K562 (cell line): ENCODE measurements at regions not wholly inside any gene's neighbourhood (a gene's known extent, or its start where the extent isn't known, plus 50 kb on each side); places are given as distances from the start of the nearest gene placed in this dataset.
A peak's percentile ranks its signal among the peaks of the same experiment; 100 is the strongest.

Experiments used
- ATAC-seq: fragments of 200-7000 bp; cut with Tn5 transposase; 3 replicates; pipeline ENCODE4 v1.9.1; 2020; ENCODE audit warnings: moderate library complexity
- BruUV-seq: library from RNA; stranded (reverse); fragments of 400-500 nt; replicated peaks from 2 replicates; lab custom pipeline; 2021; lab: Mats Ljungman, UMichigan
- CTCF ChIA-PET: fragments of 300-600 bp; formaldehyde crosslinking; extraction: SDS; loops from one replicate; lab custom pipeline; 2021; ENCODE audit warnings: low intra/inter-chr PET ratio; lab: Yijun Ruan, JAX
- POLR2A ChIA-PET: fragments of 300-600, 350-650 bp; sonication (Branson Sonifier 250); formaldehyde crosslinking; extraction: SDS; loops from one replicate; lab custom pipeline; 2021; ENCODE audit warnings: antibody characterized with exemption, inconsistent platforms; lab: Yijun Ruan, JAX
- DNase-seq, 4 experiments: peaks; one replicate each; pipeline versions ENCODE4 v3.0.0 to v3.0.0-alpha.2; 2011 to 2018; ENCODE audit warnings: low spot score in 3 of 4, mixed read lengths in 3 of 4; ENCODE audit errors: extremely low read depth in 1 of 4
- FAIRE-seq: peaks from 2 replicates; lab custom pipeline; 2011; peaks lifted over from hg19 to GRCh38; lab: Jason Lieb, UNC
- H2AFZ ChIP-seq: 2 replicates; pipeline ENCODE4 v1.6.0; 2011; ENCODE audit warnings: low read depth, low read length, control low read depth, inconsistent platforms
- H3K27ac ChIP-seq: fragments of 200-600 bp; 3 replicates; pipeline ENCODE4 v1.8.0; 2011; ENCODE audit warnings: low read depth, mild to moderate bottlenecking, control low read depth, inconsistent platforms, low read length, moderate library complexity, mixed read lengths; ENCODE audit errors: extremely low read depth
- H3K27me3 ChIP-seq, 2 experiments: fragments of 300-600 bp in 1 of 2; 2 replicates in 1 of 2; 3 replicates in 1 of 2; pipeline versions ENCODE4 v1.6.0 to v1.8.0; 2011; ENCODE audit warnings: inconsistent platforms in 2 of 2, low read length in 2 of 2, mild to moderate bottlenecking in 1 of 2, mixed read lengths in 1 of 2, moderate library complexity in 1 of 2; ENCODE audit not compliant: control insufficient read depth in 2 of 2, insufficient read depth in 2 of 2
- H3K36me3 ChIP-seq: fragments of 300-600 bp; 3 replicates; pipeline ENCODE4 v1.8.0; 2011; ENCODE audit warnings: mild to moderate bottlenecking, low read length, inconsistent platforms; ENCODE audit not compliant: control insufficient read depth, insufficient read depth
- H3K4me1 ChIP-seq, 2 experiments: fragments of 200-600 bp in 1 of 2; replicated peaks in 1 of 2; 2 replicates in 1 of 2; 3 replicates in 1 of 2; pipeline versions ENCODE4 v1.5.1 to v1.8.0; 2011; ENCODE audit warnings: inconsistent platforms in 2 of 2, low read length in 2 of 2, mild to moderate bottlenecking in 1 of 2, mixed read lengths in 1 of 2, moderate library complexity in 1 of 2; ENCODE audit not compliant: control insufficient read depth in 2 of 2, insufficient read depth in 2 of 2
- H3K4me2 ChIP-seq: 2 replicates; pipeline ENCODE4 v1.6.1; 2011; ENCODE audit warnings: low read length, control low read depth, inconsistent platforms, mixed read lengths; ENCODE audit not compliant: insufficient read depth
- H3K4me3 ChIP-seq: fragments of 200-600 bp; sonication (generic), shearing (Covaris generic); 2 replicates; pipeline ENCODE4 v1.5.1; 2016; ENCODE audit warnings: control low read depth, inconsistent platforms
- H3K79me2 ChIP-seq: fragments of 200-600 bp; 3 replicates; pipeline ENCODE4 v1.8.0; 2011; ENCODE audit warnings: low read length, inconsistent platforms; ENCODE audit not compliant: control insufficient read depth, insufficient read depth
- H3K9ac ChIP-seq, 2 experiments: 2 replicates each; pipeline versions ENCODE4 v1.6.0 to v1.6.1; 2011; ENCODE audit warnings: low read depth in 2 of 2, low read length in 2 of 2, control low read depth in 1 of 2, inconsistent platforms in 1 of 2, mild to moderate bottlenecking in 1 of 2, mixed read lengths in 1 of 2; ENCODE audit not compliant: insufficient read depth in 1 of 2
- H3K9me1 ChIP-seq: one replicate; pipeline ENCODE4 v1.6.0; 2011; ENCODE audit warnings: inconsistent platforms, mild to moderate bottlenecking, low read length, moderate library complexity; ENCODE audit not compliant: control insufficient read depth, insufficient read depth
- H3K9me3 ChIP-seq: replicated peaks from 2 replicates; pipeline ENCODE4 v1.5.1; 2011; ENCODE audit warnings: low read depth, low read length, inconsistent platforms; ENCODE audit not compliant: control insufficient read depth, insufficient read depth
- H4K20me1 ChIP-seq: replicated peaks from 2 replicates; pipeline ENCODE4 v1.6.1; 2011; ENCODE audit warnings: low read length, inconsistent platforms, mixed read lengths; ENCODE audit not compliant: control insufficient read depth, insufficient read depth
- CBX2 ChIP-seq: fragments of 200-600 bp; sonication (generic); IDR thresholded peaks from one replicate; pipeline ENCODE4 v1.6.1; 2012; ENCODE audit warnings: mild to moderate bottlenecking, low read length, inconsistent platforms; ENCODE audit not compliant: insufficient read depth, poor library complexity, severe bottlenecking
- HDAC1 ChIP-seq, 2 experiments: fragments of 450-650 bp; IDR thresholded peaks; 2 replicates each; pipeline ENCODE4 v1.6.1; 2016 to 2017; ENCODE audit warnings: inconsistent platforms in 1 of 2, mild to moderate bottlenecking in 1 of 2, moderate library complexity in 1 of 2
- HLTF ChIP-seq: fragments of 450-650 bp; IDR thresholded peaks from 2 replicates; pipeline ENCODE4 v1.6.1; 2016
- SMARCB1 ChIP-seq: IDR thresholded peaks from 2 replicates; pipeline ENCODE4 v1.6.1; 2011; ENCODE audit warnings: improper control_type of control experiment, low read depth; ENCODE audit not compliant: insufficient read length
- SP1 ChIP-seq: sonication (generic); formaldehyde crosslinking; IDR thresholded peaks from 2 replicates; pipeline ENCODE4 v1.8.1; 2022; ENCODE audit warnings: mild to moderate bottlenecking, missing genetic modification reagents
- TAF1 ChIP-seq: IDR thresholded peaks from 2 replicates; pipeline ENCODE4 v1.6.1; 2011; ENCODE audit warnings: mild to moderate bottlenecking, low read length, moderate library complexity; ENCODE audit not compliant: insufficient read depth, control insufficient read depth, severe bottlenecking; ENCODE audit errors: extremely low read depth
- TEAD2 ChIP-seq: fragments of 450-650 bp; IDR thresholded peaks from 2 replicates; pipeline ENCODE4 v1.6.1; 2016; ENCODE audit warnings: missing genetic modification characterization, control low read depth, missing compliant biosample characterization
- ZKSCAN1 ChIP-seq: fragments of 150-350 bp; IDR thresholded peaks from 2 replicates; pipeline ENCODE4 v1.6.1; 2016; ENCODE audit warnings: low read depth, low read length
- ZNF384 ChIP-seq: IDR thresholded peaks from 2 replicates; pipeline ENCODE4 v1.6.1; 2012; ENCODE audit warnings: low read depth, low read length, improper control_type of control experiment
- WGBS: fragments of 100-300 bp; shearing (Covaris generic); methylation state at CpG from one replicate; pipeline ENCODE4 v1.1.6; 2016; ENCODE audit warnings: low coverage, mixed read lengths; ENCODE audit not compliant: insufficient coverage; ENCODE audit errors: missing lambda C conversion rate; 5-methylcytosine and 5-hydroxymethylcytosine counted together
- in situ Hi-C: fragments of 300-500 bp; cut with MboI; formaldehyde crosslinking; loops from 4 replicates; pipeline ENCODE4 v1.15.0; 2018; ENCODE audit warnings: inconsistent platforms, mixed read lengths
- intact Hi-C: fragments of 100-400 bp; cut with micrococcal nuclease; formaldehyde crosslinking; loops from 2 replicates; pipeline ENCODE4 v1.14.2; 2022

GRCh38 chr2:42922790-42923579 is 130.6 kb upstream of the HAAO start:
- peak overlapping the region; percentile 4; the same call in 1 of the 2 replicates for H2AFZ ChIP-seq
- no peak overlapping the region; the same call in 2 of the 3 replicates for H3K27ac ChIP-seq
- H3K79me2 ChIP-seq: no peaks in the 10 kb centered on the region
- no peak for ATAC-seq
- in situ Hi-C loops (no loop called here), intact Hi-C loops (no loop called here)
- H3K9ac ChIP-seq: no peak overlapping the region; a peak in 1 of 4 replicates
- peaks cover 5% of the 10 kb centered on the region for H3K9me1 ChIP-seq
- no peak overlapping the region for H3K4me3 ChIP-seq
- FAIRE-seq: no peak
- no peak overlapping the region for H3K4me2 ChIP-seq
- no peaks in the 10 kb centered on the region for H3K27me3 ChIP-seq
- H3K36me3 ChIP-seq: no peaks in the 10 kb centered on the region
- WGBS: 89% methylated on average over 6 of the region's 6 CpGs
- ChIA-PET POLR2A (interaction anchor here (0.7 to 1.6 kb wide), 2 partner anchors 11 to 12 kb away, joined by 3 to 5 read pairs; no protein-coding TSS in a partner anchor), CTCF (no interaction called here)
- no TSS peak for BruUV-seq
- no peaks in the 10 kb centered on the region for H4K20me1 ChIP-seq
- H3K4me1 ChIP-seq: peaks cover 47 to 62% of the 10 kb centered on the region in 2 experiments
- TF ChIP-seq HDAC1 (IDR thresholded peaks at IDR 0.05): no peak
- TF ChIP-seq ZNF384: no peak
- no peak for TF ChIP-seq SP1 (CRISPR knock-in tag)
- TF ChIP-seq TEAD2: no peak
- TF ChIP-seq CBX2: no peak
- TF ChIP-seq HLTF: no peak
- no peak for TF ChIP-seq TAF1
- TF ChIP-seq ZKSCAN1: 0 out of 2 replicates have a peak, but pooled peaks have one; percentile 64
- no peak for TF ChIP-seq SMARCB1
- TF ChIP-seq, all 486 proteins: peak for 1
- DNase-seq: no peak
- H3K9me3 ChIP-seq: no peaks in the 10 kb centered on the region
